ENCODE measurements at regions not wholly inside any gene's neighbourhood (a gene's known extent, or its start where the extent isn't known, plus 50 kb on each side); places are given as distances from the start of the nearest gene placed in this dataset.

GRCh38 chr1:56286506-56286905 lies 292.9 kb downstream of the PLPP3 start:
- TF ChIP-seq EZH2phosphoT487 (IDR thresholded peaks at IDR 0.05; ENCODE audit: borderline replicate concordance, low read depth, low read length) (no peak), CTCF (conservative IDR thresholded peaks at IDR 0.05; ENCODE audit: low read length) (no peak)
- no peak overlapping the region for H3K4me2 ChIP-seq (ENCODE audit: low read length)
- ChIA-PET POLR2A (no interaction called here), CTCF (ENCODE audit: unreplicated experiment) (no interaction called here)
- no peak overlapping the region for H2AFZ ChIP-seq (ENCODE audit: low read length)
- no peaks in the 10 kb centered on the region for H3K79me2 ChIP-seq (ENCODE audit: insufficient read depth, low read depth, low read length)
- intact Hi-C loops (cut with micrococcal nuclease; ENCODE audit: unreplicated experiment), result loop anchor here (10.0 kb wide), 1 partner anchor 298 kb away; no protein-coding TSS in a partner anchor
- H3K27ac ChIP-seq (ENCODE audit: low read depth, low read length, poor library complexity, severe bottlenecking), result no peak overlapping the region
- H3K4me1 ChIP-seq (ENCODE audit: insufficient read depth, low read length, poor library complexity, severe bottlenecking), result no peaks in the 10 kb centered on the region
- H3K36me3 ChIP-seq (ENCODE audit: insufficient read depth, low read length), result no peaks in the 10 kb centered on the region
- no peak for DNase-seq (ENCODE audit: low spot score)
- H3K9me3 ChIP-seq (ENCODE audit: low read length), result no peaks in the 10 kb centered on the region
- H3K4me3 ChIP-seq (ENCODE audit: low read depth, low read length, poor library complexity, severe bottlenecking), result no peak overlapping the region
- no TSS peak for BruUV-seq (replicated peaks)
- no peaks in the 10 kb centered on the region for H4K20me1 ChIP-seq (ENCODE audit: insufficient read depth, low read length)
- H3K9me2 ChIP-seq (ENCODE audit: insufficient read depth, low read length), result no peaks in the 10 kb centered on the region

GRCh38 chr1:56285554-56286402 lies 293.6 kb downstream of the PLPP3 start:
- H3K4me2 ChIP-seq (ENCODE audit: low read length), result no peak overlapping the region

More at GRCh38 chr1:56285554-56286402, 293.6 kb downstream of the PLPP3 start:
- no peak for DNase-seq (ENCODE audit: low spot score)
- Histone ChIP-seq H2AFZ (ENCODE audit: low read length) (no peak overlapping the region), H4K20me1 (ENCODE audit: insufficient read depth, low read length) (no peaks in the 10 kb centered on the region), H3K4me1 (ENCODE audit: insufficient read depth, low read length, poor library complexity, severe bottlenecking) (no peaks in the 10 kb centered on the region), H3K9me3 (ENCODE audit: low read length) (no peaks in the 10 kb centered on the region), H3K79me2 (ENCODE audit: insufficient read depth, low read depth, low read length) (no peaks in the 10 kb centered on the region), H3K4me3 (ENCODE audit: low read depth, low read length, poor library complexity, severe bottlenecking) (no peak overlapping the region), H3K36me3 (ENCODE audit: insufficient read depth, low read length) (no peaks in the 10 kb centered on the region), H3K27ac (ENCODE audit: low read depth, low read length, poor library complexity, severe bottlenecking) (no peak overlapping the region), H3K9me2 (ENCODE audit: insufficient read depth, low read length) (no peaks in the 10 kb centered on the region)
- POLR2A ChIA-PET, result no interaction called here
- intact Hi-C loops (cut with micrococcal nuclease; ENCODE audit: unreplicated experiment), result loop anchor here (10.0 kb wide), 1 partner anchor 299 kb away; no protein-coding TSS in a partner anchor
- TF ChIP-seq EZH2phosphoT487 (IDR thresholded peaks at IDR 0.05; ENCODE audit: borderline replicate concordance, low read depth, low read length), result no peak
- no peak for TF ChIP-seq CTCF (conservative IDR thresholded peaks at IDR 0.05; ENCODE audit: low read length)
- CTCF ChIA-PET (ENCODE audit: unreplicated experiment), result no interaction called here
- no TSS peak for BruUV-seq (replicated peaks)
